ENCODE measurements at regions not wholly inside any gene's neighbourhood (a gene's known extent, or its start where the extent isn't known, plus 50 kb on each side); places are given as distances from the start of the nearest gene placed in this dataset.

GRCh38 chr13:69109891-69110525 is 997.6 kb upstream of the ATXN8OS start:
- dilution Hi-C loops (cut with MboI; ENCODE audit: extremely low pct_ligation_motif_present, low sequenced_read_pairs): no loop called here

GRCh38 chr13:69108486-69108885 is 999.1 kb upstream of the ATXN8OS start:
- no peak overlapping the region for H3K9ac ChIP-seq (ENCODE audit: control insufficient read depth, extremely low read depth, insufficient read depth, low read length)
- H3K9me1 ChIP-seq (ENCODE audit: control insufficient read depth, extremely low read depth, insufficient read depth, low read length): no peaks in the 10 kb centered on the region
- no peak overlapping the region for H2AFZ ChIP-seq (ENCODE audit: control insufficient read depth, low read length)
- no peaks in the 10 kb centered on the region for H4K20me1 ChIP-seq (ENCODE audit: control insufficient read depth, extremely low read depth, insufficient read depth, low read length)
- no peak overlapping the region for H3K27ac ChIP-seq (ENCODE audit: control insufficient read depth, insufficient read depth, low read length)
- no peaks in the 10 kb centered on the region for H3K27me3 ChIP-seq (ENCODE audit: control insufficient read depth, extremely low read depth, insufficient read depth, low read length)
- H3K4me3 ChIP-seq (ENCODE audit: control insufficient read depth in 2 of 3, extremely low read depth in 1 of 3, insufficient read depth in 2 of 3, low read depth in 1 of 3, low read length in 3 of 3): no peak overlapping the region
- TF ChIP-seq CTCF (optimal IDR thresholded peaks at IDR 0.05 in 1 of 3, IDR thresholded peaks at IDR 0.05 in 1 of 3, conservative IDR thresholded peaks at IDR 0.05 in 1 of 3; ENCODE audit: extremely low read depth in 1 of 3, insufficient read depth in 2 of 3, low read length in 3 of 3) (no peak), EZH2 (IDR thresholded peaks at IDR 0.05; ENCODE audit: low read length) (no peak)
- H3K9me3 ChIP-seq (ENCODE audit: control insufficient read depth, low read depth, low read length): peaks cover 4% of the 10 kb centered on the region
- no peak overlapping the region for H3K4me2 ChIP-seq (ENCODE audit: control insufficient read depth, extremely low read depth, insufficient read depth, low read depth, low read length)
- FAIRE-seq: no peak
- no peaks in the 10 kb centered on the region for H3K36me3 ChIP-seq (ENCODE audit: control insufficient read depth in 2 of 2, extremely low read depth in 1 of 2, insufficient read depth in 2 of 2, low read length in 2 of 2)
- H3K4me1 ChIP-seq (ENCODE audit: control insufficient read depth, extremely low read depth, insufficient read depth, low read length): no peaks in the 10 kb centered on the region
- H3K79me2 ChIP-seq (ENCODE audit: control insufficient read depth, insufficient read depth, low read length): no peaks in the 10 kb centered on the region
- dilution Hi-C loops (cut with MboI; ENCODE audit: extremely low pct_ligation_motif_present, low sequenced_read_pairs): no loop called here
- no peak for DNase-seq (ENCODE audit: low read depth, low spot score)

More at GRCh38 chr13:69109891-69110525, 997.6 kb upstream of the ATXN8OS start:
- Histone ChIP-seq H3K36me3 (ENCODE audit: control insufficient read depth in 2 of 2, extremely low read depth in 1 of 2, insufficient read depth in 2 of 2, low read length in 2 of 2) (no peaks in the 10 kb centered on the region), H3K27ac (ENCODE audit: control insufficient read depth, insufficient read depth, low read length) (no peak overlapping the region), H3K4me2 (ENCODE audit: control insufficient read depth, extremely low read depth, insufficient read depth, low read depth, low read length) (no peak overlapping the region), H3K9me1 (ENCODE audit: control insufficient read depth, extremely low read depth, insufficient read depth, low read length) (no peaks in the 10 kb centered on the region), H4K20me1 (ENCODE audit: control insufficient read depth, extremely low read depth, insufficient read depth, low read length) (no peaks in the 10 kb centered on the region), H2AFZ (ENCODE audit: control insufficient read depth, low read length) (no peak overlapping the region), H3K4me3 (ENCODE audit: control insufficient read depth in 2 of 3, extremely low read depth in 1 of 3, insufficient read depth in 2 of 3, low read depth in 1 of 3, low read length in 3 of 3) (no peak overlapping the region), H3K79me2 (ENCODE audit: control insufficient read depth, insufficient read depth, low read length) (no peaks in the 10 kb centered on the region), H3K27me3 (ENCODE audit: control insufficient read depth, extremely low read depth, insufficient read depth, low read length) (no peaks in the 10 kb centered on the region), H3K4me1 (ENCODE audit: control insufficient read depth, extremely low read depth, insufficient read depth, low read length) (no peaks in the 10 kb centered on the region), H3K9ac (ENCODE audit: control insufficient read depth, extremely low read depth, insufficient read depth, low read length) (no peak overlapping the region), H3K9me3 (ENCODE audit: control insufficient read depth, low read depth, low read length) (peaks cover 4% of the 10 kb centered on the region)
- DNase-seq (ENCODE audit: low read depth, low spot score) (no peak), FAIRE-seq (no peak)
- TF ChIP-seq EZH2 (IDR thresholded peaks at IDR 0.05; ENCODE audit: low read length) (no peak), CTCF (optimal IDR thresholded peaks at IDR 0.05 in 1 of 3, IDR thresholded peaks at IDR 0.05 in 1 of 3, conservative IDR thresholded peaks at IDR 0.05 in 1 of 3; ENCODE audit: extremely low read depth in 1 of 3, insufficient read depth in 2 of 3, low read length in 3 of 3) (no peak)

Data from keratinocyte (primary cell).